ENCODE measurements at regions not wholly inside any gene's neighbourhood (a gene's known extent, or its start where the extent isn't known, plus 50 kb on each side); places are given as distances from the start of the nearest gene placed in this dataset.

- Histone ChIP-seq H3K4me1 (ENCODE audit: control insufficient read depth, insufficient read depth, low read depth, low read length) (peaks cover 10% of the 10 kb centered on the region), H2AFZ (ENCODE audit: low read depth, low read length) (no peak overlapping the region), H3K27ac (ENCODE audit: low read length, poor library complexity, severe bottlenecking) (peak overlapping the region; percentile 79), H3K9ac (ENCODE audit: low read length) (peak overlapping the region; percentile 27), H3K36me3 (ENCODE audit: control insufficient read depth in 1 of 2, insufficient read depth in 2 of 2, low read depth in 1 of 2, low read length in 2 of 2) (no peaks in the 10 kb centered on the region), H3K18ac (ENCODE audit: low read depth in 1 of 2, low read length in 2 of 2) (no peak overlapping the region), H2BK15ac (ENCODE audit: low read depth, poor library complexity, severe bottlenecking) (no peak overlapping the region), H2BK5ac (ENCODE audit: low read depth, low read length, poor library complexity, severe bottlenecking) (no peak overlapping the region), H3K27me3 (ENCODE audit: control insufficient read depth in 1 of 2, insufficient read depth in 1 of 2, low read length in 2 of 2) (no peaks in the 10 kb centered on the region), H3K23ac (ENCODE audit: low read length in 2 of 2) (no peak overlapping the region), H4K91ac (ENCODE audit: low read length) (no peak overlapping the region), H3K14ac (ENCODE audit: low read length in 2 of 2) (no peak overlapping the region), H2BK12ac (ENCODE audit: low read length in 2 of 2) (no peak overlapping the region), H2BK120ac (ENCODE audit: low read depth, low read length) (no peak overlapping the region), H2AK5ac (ENCODE audit: low read length, severe bottlenecking) (no peak overlapping the region), H3K4me2 (ENCODE audit: low read length, poor library complexity, severe bottlenecking) (no peak overlapping the region), H3K4ac (ENCODE audit: low read depth in 1 of 2, low read length in 2 of 2) (no peak overlapping the region), H4K8ac (ENCODE audit: low read length) (no peak overlapping the region), H3K79me1 (replicated peaks; ENCODE audit: low read length, poor library complexity, severe bottlenecking) (no peaks in the 10 kb centered on the region), H3K9me3 (ENCODE audit: control insufficient read depth, low read length) (peaks cover 17% of the 10 kb centered on the region), H3K4me3 (ENCODE audit: insufficient read depth in 1 of 2, low read depth in 1 of 2, low read length in 2 of 2) (peak overlapping the region in 1 of 2 experiments; percentile 29)
- peak; percentile 98 for DNase-seq
- 0% methylated on average over 1 of the region's 1 CpG for WGBS
These were observed 78.7 kb upstream of the MKLN1 start for GRCh38 chr7:131249003-131249402.

- no peak for DNase-seq
- Histone ChIP-seq H3K14ac (ENCODE audit: low read length in 2 of 2) (no peak overlapping the region), H3K27ac (ENCODE audit: low read length, poor library complexity, severe bottlenecking) (peak overlapping the region; percentile 10), H3K27me3 (ENCODE audit: control insufficient read depth in 1 of 2, insufficient read depth in 1 of 2, low read length in 2 of 2) (no peaks in the 10 kb centered on the region), H3K79me1 (replicated peaks; ENCODE audit: low read length, poor library complexity, severe bottlenecking) (no peaks in the 10 kb centered on the region), H3K4me2 (ENCODE audit: low read length, poor library complexity, severe bottlenecking) (no peak overlapping the region), H3K18ac (ENCODE audit: low read depth in 1 of 2, low read length in 2 of 2) (no peak overlapping the region), H3K4ac (ENCODE audit: low read depth in 1 of 2, low read length in 2 of 2) (no peak overlapping the region), H3K9ac (ENCODE audit: low read length) (no peak overlapping the region), H3K4me1 (ENCODE audit: control insufficient read depth, insufficient read depth, low read depth, low read length) (peaks cover 9% of the 10 kb centered on the region), H2BK120ac (ENCODE audit: low read depth, low read length) (no peak overlapping the region), H3K9me3 (ENCODE audit: control insufficient read depth, low read length) (peaks cover 22% of the 10 kb centered on the region), H3K23ac (ENCODE audit: low read length in 2 of 2) (no peak overlapping the region), H4K8ac (ENCODE audit: low read length) (no peak overlapping the region), H2BK15ac (ENCODE audit: low read depth, poor library complexity, severe bottlenecking) (no peak overlapping the region), H2BK5ac (ENCODE audit: low read depth, low read length, poor library complexity, severe bottlenecking) (no peak overlapping the region), H4K91ac (ENCODE audit: low read length) (no peak overlapping the region), H2BK12ac (ENCODE audit: low read length in 2 of 2) (peak overlapping the region in 1 of 2 experiments; percentile 67), H2AK5ac (ENCODE audit: low read length, severe bottlenecking) (no peak overlapping the region), H3K4me3 (ENCODE audit: insufficient read depth in 1 of 2, low read depth in 1 of 2, low read length in 2 of 2) (no peak overlapping the region), H2AFZ (ENCODE audit: low read depth, low read length) (no peak overlapping the region), H3K36me3 (ENCODE audit: control insufficient read depth in 1 of 2, insufficient read depth in 2 of 2, low read depth in 1 of 2, low read length in 2 of 2) (no peaks in the 10 kb centered on the region)
- WGBS: 83% methylated on average over 3 of the region's 3 CpGs
These were observed 78.2 kb upstream of the MKLN1 start for GRCh38 chr7:131249483-131249882.

- Histone ChIP-seq H2BK15ac (ENCODE audit: low read depth, poor library complexity, severe bottlenecking) (no peak overlapping the region), H3K9me3 (ENCODE audit: control insufficient read depth, low read length) (peaks cover 29% of the 10 kb centered on the region), H3K27ac (ENCODE audit: low read length, poor library complexity, severe bottlenecking) (no peak overlapping the region), H3K4me1 (ENCODE audit: control insufficient read depth, insufficient read depth, low read depth, low read length) (peaks cover 6% of the 10 kb centered on the region), H3K9ac (ENCODE audit: low read length) (no peak overlapping the region), H3K23ac (ENCODE audit: low read length in 2 of 2) (no peak overlapping the region), H3K4me3 (ENCODE audit: insufficient read depth in 1 of 2, low read depth in 1 of 2, low read length in 2 of 2) (no peak overlapping the region), H3K18ac (ENCODE audit: low read depth in 1 of 2, low read length in 2 of 2) (no peak overlapping the region), H2BK12ac (ENCODE audit: low read length in 2 of 2) (no peak overlapping the region), H3K79me1 (replicated peaks; ENCODE audit: low read length, poor library complexity, severe bottlenecking) (no peaks in the 10 kb centered on the region), H3K36me3 (ENCODE audit: control insufficient read depth in 1 of 2, insufficient read depth in 2 of 2, low read depth in 1 of 2, low read length in 2 of 2) (no peaks in the 10 kb centered on the region), H3K14ac (ENCODE audit: low read length in 2 of 2) (no peak overlapping the region), H2BK120ac (ENCODE audit: low read depth, low read length) (no peak overlapping the region), H4K8ac (ENCODE audit: low read length) (peak overlapping the region; percentile 8), H3K4me2 (ENCODE audit: low read length, poor library complexity, severe bottlenecking) (no peak overlapping the region), H3K4ac (ENCODE audit: low read depth in 1 of 2, low read length in 2 of 2) (no peak overlapping the region), H2AK5ac (ENCODE audit: low read length, severe bottlenecking) (peak overlapping the region; percentile 19), H4K91ac (ENCODE audit: low read length) (no peak overlapping the region), H3K27me3 (ENCODE audit: control insufficient read depth in 1 of 2, insufficient read depth in 1 of 2, low read length in 2 of 2) (no peaks in the 10 kb centered on the region), H2BK5ac (ENCODE audit: low read depth, low read length, poor library complexity, severe bottlenecking) (no peak overlapping the region), H2AFZ (ENCODE audit: low read depth, low read length) (no peak overlapping the region)
- 54% methylated on average over 4 of the region's 4 CpGs for WGBS
- peak; percentile 50 for DNase-seq
These were observed 77.3 kb upstream of the MKLN1 start for GRCh38 chr7:131250331-131250730.

DNA sequence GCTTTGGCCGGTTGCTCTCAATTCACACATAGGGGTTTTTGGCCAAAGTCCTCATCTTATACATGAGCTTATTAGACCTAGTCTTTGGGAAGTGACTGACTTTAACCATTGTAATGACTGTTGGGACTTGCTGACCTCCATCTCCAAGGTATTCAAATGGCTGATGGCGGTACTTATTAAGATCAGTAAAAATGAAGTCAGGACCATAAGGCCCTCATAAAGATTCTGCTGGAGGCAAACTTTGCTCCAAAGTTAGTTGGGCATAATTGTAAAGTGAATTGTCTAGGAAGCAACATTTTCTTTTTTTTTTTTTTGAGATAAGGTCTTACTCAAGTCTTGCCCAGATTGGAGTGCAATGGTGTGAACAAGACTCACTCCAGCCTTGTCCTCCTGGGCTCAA is 76.3 kb upstream of the MKLN1 start:
- Histone ChIP-seq H4K8ac (ENCODE audit: low read length) (no peak overlapping the region), H3K27me3 (ENCODE audit: control insufficient read depth in 1 of 2, insufficient read depth in 1 of 2, low read length in 2 of 2) (no peaks in the 10 kb centered on the region), H3K36me3 (ENCODE audit: control insufficient read depth in 1 of 2, insufficient read depth in 2 of 2, low read depth in 1 of 2, low read length in 2 of 2) (no peaks in the 10 kb centered on the region), H2BK12ac (ENCODE audit: low read length in 2 of 2) (no peak overlapping the region), H3K4me2 (ENCODE audit: low read length, poor library complexity, severe bottlenecking) (no peak overlapping the region), H3K9me3 (ENCODE audit: control insufficient read depth, low read length) (peaks cover 37% of the 10 kb centered on the region), H3K4me3 (ENCODE audit: insufficient read depth in 1 of 2, low read depth in 1 of 2, low read length in 2 of 2) (no peak overlapping the region), H3K27ac (ENCODE audit: low read length, poor library complexity, severe bottlenecking) (no peak overlapping the region), H2BK15ac (ENCODE audit: low read depth, poor library complexity, severe bottlenecking) (no peak overlapping the region), H2BK120ac (ENCODE audit: low read depth, low read length) (no peak overlapping the region), H4K91ac (ENCODE audit: low read length) (no peak overlapping the region), H3K18ac (ENCODE audit: low read depth in 1 of 2, low read length in 2 of 2) (no peak overlapping the region), H2AK5ac (ENCODE audit: low read length, severe bottlenecking) (no peak overlapping the region), H3K23ac (ENCODE audit: low read length in 2 of 2) (no peak overlapping the region), H2BK5ac (ENCODE audit: low read depth, low read length, poor library complexity, severe bottlenecking) (no peak overlapping the region), H3K9ac (ENCODE audit: low read length) (no peak overlapping the region), H3K4ac (ENCODE audit: low read depth in 1 of 2, low read length in 2 of 2) (no peak overlapping the region), H2AFZ (ENCODE audit: low read depth, low read length) (no peak overlapping the region), H3K14ac (ENCODE audit: low read length in 2 of 2) (no peak overlapping the region), H3K79me1 (replicated peaks; ENCODE audit: low read length, poor library complexity, severe bottlenecking) (no peaks in the 10 kb centered on the region), H3K4me1 (ENCODE audit: control insufficient read depth, insufficient read depth, low read depth, low read length) (peaks cover 6% of the 10 kb centered on the region)
- DNase-seq: no peak
- WGBS: 94% methylated on average over 2 of the region's 2 CpGs

Measured in mesenchymal stem cell (in vitro differentiated cells and primary cell).